ENCODE measurements at regions not wholly inside any gene's neighbourhood (a gene's known extent, or its start where the extent isn't known, plus 50 kb on each side); places are given as distances from the start of the nearest gene placed in this dataset.

GRCh38 chr3:1587426-1587825 lies 494.6 kb downstream of the CNTN6 start:
- no peak for DNase-seq
- no peak overlapping the region for H3K27ac Mint-ChIP-seq
- peaks cover 5% of the 10 kb centered on the region for H3K9me3 Mint-ChIP-seq
- intact Hi-C loops (cut with micrococcal nuclease): no loop called here
- H3K36me3 Mint-ChIP-seq (ENCODE audit: low read depth): no peaks in the 10 kb centered on the region
- no peak overlapping the region for H3K4me3 Mint-ChIP-seq
- no peaks in the 10 kb centered on the region for H3K4me1 Mint-ChIP-seq
- H3K27me3 Mint-ChIP-seq: no peaks in the 10 kb centered on the region

- DNase-seq: no peak
- Mint-ChIP-seq H3K36me3 (ENCODE audit: low read depth) (no peaks in the 10 kb centered on the region), H3K4me1 (no peaks in the 10 kb centered on the region), H3K4me3 (no peak overlapping the region), H3K27me3 (no peaks in the 10 kb centered on the region), H3K27ac (no peak overlapping the region), H3K9me3 (no peaks in the 10 kb centered on the region)
- intact Hi-C loops (cut with micrococcal nuclease): no loop called here
Observed at GRCh38 chr3:1591327-1592028, 498.7 kb downstream of the CNTN6 start.

GRCh38 chr3:1594940-1595339 lies 502.1 kb downstream of the CNTN6 start:
- H3K4me1 Mint-ChIP-seq: no peaks in the 10 kb centered on the region
- no peak overlapping the region for H3K4me3 Mint-ChIP-seq
- no peaks in the 10 kb centered on the region for H3K27me3 Mint-ChIP-seq
- no peak for DNase-seq
- intact Hi-C loops (cut with micrococcal nuclease): no loop called here
- H3K27ac Mint-ChIP-seq: no peak overlapping the region
- H3K36me3 Mint-ChIP-seq (ENCODE audit: low read depth): no peaks in the 10 kb centered on the region
- no peaks in the 10 kb centered on the region for H3K9me3 Mint-ChIP-seq

GRCh38 chr3:1600206-1600605 lies 498.5 kb upstream of the CNTN4 start:
- Mint-ChIP-seq H3K36me3 (ENCODE audit: low read depth) (no peaks in the 10 kb centered on the region), H3K4me1 (no peaks in the 10 kb centered on the region), H3K27ac (no peak overlapping the region), H3K9me3 (no peaks in the 10 kb centered on the region), H3K27me3 (no peaks in the 10 kb centered on the region), H3K4me3 (no peak overlapping the region)
- intact Hi-C loops (cut with micrococcal nuclease): no loop called here
- no peak for DNase-seq

GRCh38 chr3:1600700-1601418 lies 497.8 kb upstream of the CNTN4 start:
- intact Hi-C loops (cut with micrococcal nuclease): no loop called here
- Mint-ChIP-seq H3K27me3 (no peaks in the 10 kb centered on the region), H3K36me3 (ENCODE audit: low read depth) (no peaks in the 10 kb centered on the region), H3K9me3 (no peaks in the 10 kb centered on the region), H3K27ac (no peak overlapping the region), H3K4me1 (no peaks in the 10 kb centered on the region), H3K4me3 (no peak overlapping the region)
- DNase-seq: no peak

- Mint-ChIP-seq H3K4me3 (no peak overlapping the region), H3K36me3 (ENCODE audit: low read depth) (no peaks in the 10 kb centered on the region), H3K27ac (no peak overlapping the region), H3K9me3 (no peaks in the 10 kb centered on the region), H3K27me3 (no peaks in the 10 kb centered on the region), H3K4me1 (no peaks in the 10 kb centered on the region)
- DNase-seq: no peak
- intact Hi-C loops (cut with micrococcal nuclease): no loop called here
Observed at GRCh38 chr3:1609416-1609815, 489.2 kb upstream of the CNTN4 start.

GRCh38 chr3:1611824-1612223 lies 486.8 kb upstream of the CNTN4 start:
- Mint-ChIP-seq H3K27ac (no peak overlapping the region), H3K9me3 (no peaks in the 10 kb centered on the region), H3K4me1 (no peaks in the 10 kb centered on the region), H3K27me3 (no peaks in the 10 kb centered on the region), H3K4me3 (no peak overlapping the region), H3K36me3 (ENCODE audit: low read depth) (no peaks in the 10 kb centered on the region)
- intact Hi-C loops (cut with micrococcal nuclease): no loop called here
- DNase-seq: no peak

GRCh38 chr3:1613962-1614361 lies 484.7 kb upstream of the CNTN4 start:
- Mint-ChIP-seq H3K36me3 (ENCODE audit: low read depth) (no peaks in the 10 kb centered on the region), H3K9me3 (no peaks in the 10 kb centered on the region), H3K4me1 (no peaks in the 10 kb centered on the region), H3K27ac (no peak overlapping the region), H3K27me3 (no peaks in the 10 kb centered on the region), H3K4me3 (no peak overlapping the region)
- no peak for DNase-seq
- intact Hi-C loops (cut with micrococcal nuclease): no loop called here

GRCh38 chr3:1616744-1617143 lies 481.9 kb upstream of the CNTN4 start:
- Mint-ChIP-seq H3K27ac (no peak overlapping the region), H3K27me3 (no peaks in the 10 kb centered on the region), H3K9me3 (no peaks in the 10 kb centered on the region), H3K4me1 (no peaks in the 10 kb centered on the region), H3K4me3 (no peak overlapping the region), H3K36me3 (ENCODE audit: low read depth) (no peaks in the 10 kb centered on the region)
- intact Hi-C loops (cut with micrococcal nuclease): no loop called here
- no peak for DNase-seq

- no peak overlapping the region for H3K27ac Mint-ChIP-seq
- H3K9me3 Mint-ChIP-seq: no peaks in the 10 kb centered on the region
- H3K4me3 Mint-ChIP-seq: no peak overlapping the region
- intact Hi-C loops (cut with micrococcal nuclease): no loop called here
- no peaks in the 10 kb centered on the region for H3K4me1 Mint-ChIP-seq
- H3K36me3 Mint-ChIP-seq (ENCODE audit: low read depth): no peaks in the 10 kb centered on the region
- no peak for DNase-seq
- H3K27me3 Mint-ChIP-seq: no peaks in the 10 kb centered on the region
Observed at GRCh38 chr3:1623896-1624295, 474.8 kb upstream of the CNTN4 start.

- no peak for DNase-seq
- Mint-ChIP-seq H3K4me3 (no peak overlapping the region), H3K4me1 (no peaks in the 10 kb centered on the region), H3K27me3 (no peaks in the 10 kb centered on the region), H3K36me3 (ENCODE audit: low read depth) (no peaks in the 10 kb centered on the region), H3K27ac (no peak overlapping the region), H3K9me3 (no peaks in the 10 kb centered on the region)
- intact Hi-C loops (cut with micrococcal nuclease): no loop called here
Observed at GRCh38 chr3:1632128-1632527, 466.5 kb upstream of the CNTN4 start.

GRCh38 chr3:1661839-1662238 lies 436.8 kb upstream of the CNTN4 start:
- DNase-seq: no peak
- no peaks in the 10 kb centered on the region for H3K4me1 Mint-ChIP-seq
- no peaks in the 10 kb centered on the region for H3K27me3 Mint-ChIP-seq
- peaks cover 6% of the 10 kb centered on the region for H3K9me3 Mint-ChIP-seq
- intact Hi-C loops (cut with micrococcal nuclease): no loop called here
- H3K27ac Mint-ChIP-seq: no peak overlapping the region
- no peaks in the 10 kb centered on the region for H3K36me3 Mint-ChIP-seq (ENCODE audit: low read depth)
- H3K4me3 Mint-ChIP-seq: no peak overlapping the region

- intact Hi-C loops (cut with micrococcal nuclease): no loop called here
- H3K36me3 Mint-ChIP-seq (ENCODE audit: low read depth): no peaks in the 10 kb centered on the region
- no peaks in the 10 kb centered on the region for H3K27me3 Mint-ChIP-seq
Observed at GRCh38 chr3:1664266-1664665, 434.4 kb upstream of the CNTN4 start.

GRCh38 chr3:1666865-1667264 lies 431.8 kb upstream of the CNTN4 start:
- peaks cover 3% of the 10 kb centered on the region for H3K9me3 Mint-ChIP-seq
- no peaks in the 10 kb centered on the region for H3K27me3 Mint-ChIP-seq
- H3K4me3 Mint-ChIP-seq: no peak overlapping the region
- H3K27ac Mint-ChIP-seq: no peak overlapping the region
- intact Hi-C loops (cut with micrococcal nuclease): no loop called here
- H3K36me3 Mint-ChIP-seq (ENCODE audit: low read depth): no peaks in the 10 kb centered on the region
- no peaks in the 10 kb centered on the region for H3K4me1 Mint-ChIP-seq
- no peak for DNase-seq

More at GRCh38 chr3:1664266-1664665, 434.4 kb upstream of the CNTN4 start:
- DNase-seq: no peak
- Mint-ChIP-seq H3K27ac (no peak overlapping the region), H3K4me1 (no peaks in the 10 kb centered on the region), H3K4me3 (no peak overlapping the region), H3K9me3 (no peaks in the 10 kb centered on the region)
